GM18508 (cell line): ENCODE measurements at regions not wholly inside any gene's neighbourhood (a gene's known extent, or its start where the extent isn't known, plus 50 kb on each side); places are given as distances from the start of the nearest gene placed in this dataset.
"Not testable (repeated sequence)": the region's sequence is repeated elsewhere in the genome, so short reads cannot be mapped to it uniquely, and the experiment has no call there.

Experiments
- ATAC-seq: cut with Tn5 transposase; IDR thresholded peaks from one replicate; pipeline ENCODE4 v1.9.1; 2021; ENCODE audit warnings: moderate number of reproducible peaks; ENCODE audit not compliant: insufficient read depth, unreplicated experiment

GRCh38 chr7:51543801-51544553, 227.4 kb upstream of the COBL start:
- no peak for ATAC-seq

- ATAC-seq: not testable (repeated sequence)
Observed at GRCh38 chr7:51540906-51541305, 224.3 kb upstream of the COBL start.

- no peak for ATAC-seq
Observed at GRCh38 chr7:51539840-51540239, 223.2 kb upstream of the COBL start.

GRCh38 chr7:51528172-51528571, 211.6 kb upstream of the COBL start:
- ATAC-seq: no peak

- no peak for ATAC-seq
Observed at GRCh38 chr7:51521694-51522312, 205.2 kb upstream of the COBL start.

GRCh38 chr7:51521054-51521453, 204.4 kb upstream of the COBL start:
- no peak for ATAC-seq

- ATAC-seq: no peak
Observed at GRCh38 chr7:51518646-51519045, 202.0 kb upstream of the COBL start.

GRCh38 chr7:51517187-51517586, 200.6 kb upstream of the COBL start:
- ATAC-seq: no peak

GRCh38 chr7:51501620-51502019, 185.0 kb upstream of the COBL start:
- ATAC-seq: no peak

- ATAC-seq: no peak
Observed at GRCh38 chr7:51482976-51483375, 166.4 kb upstream of the COBL start.

GRCh38 chr7:51481421-51481820, 164.8 kb upstream of the COBL start:
- no peak for ATAC-seq

GRCh38 chr7:51477819-51478218, 161.2 kb upstream of the COBL start:
- no peak for ATAC-seq

- ATAC-seq: no peak
Observed at GRCh38 chr7:51477323-51477722, 160.7 kb upstream of the COBL start.

- ATAC-seq: no peak
Observed at GRCh38 chr7:51476026-51476425, 159.4 kb upstream of the COBL start.

- ATAC-seq: no peak
Observed at GRCh38 chr7:51472873-51473272, 156.3 kb upstream of the COBL start.

GRCh38 chr7:51471981-51472296, 155.3 kb upstream of the COBL start:
- no peak for ATAC-seq

GRCh38 chr7:51471210-51471980, 154.8 kb upstream of the COBL start:
- ATAC-seq: no peak

GRCh38 chr7:51467384-51468017, 150.9 kb upstream of the COBL start:
- no peak for ATAC-seq

- ATAC-seq: no peak
Observed at GRCh38 chr7:51459809-51460208, 143.2 kb upstream of the COBL start.

- no peak for ATAC-seq
Observed at GRCh38 chr7:51458693-51459092, 142.1 kb upstream of the COBL start.

GRCh38 chr7:51457079-51457478, 140.5 kb upstream of the COBL start:
- ATAC-seq: no peak
